IMR-90 (cell line): ENCODE measurements at regions not wholly inside any gene's neighbourhood (a gene's known extent, or its start where the extent isn't known, plus 50 kb on each side); places are given as distances from the start of the nearest gene placed in this dataset.

Source experiments
- ATAC-seq: fragments of 200-7000 bp; cut with Tn5 transposase; 2 replicates; pipeline ENCODE4 v1.9.1; 2020; ENCODE audit warnings: low read depth, mild to moderate bottlenecking, moderate library complexity
- BruUV-seq: library from RNA; stranded (reverse); fragments of 400-500 nt; replicated peaks from 2 replicates; lab custom pipeline; 2021; lab: Mats Ljungman, UMichigan
- CTCF ChIA-PET: fragments of 300-600 bp; formaldehyde crosslinking; extraction: SDS; loops from one replicate; lab custom pipeline; 2021; ENCODE audit warnings: antibody characterized with exemption; lab: Yijun Ruan, JAX
- POLR2A ChIA-PET: fragments of 300-600 bp; sonication (Branson Sonifier 250); formaldehyde crosslinking; loops from one replicate; lab custom pipeline; 2022; ENCODE audit warnings: antibody characterized with exemption; ENCODE audit not compliant: unreplicated experiment; lab: Charles Lee
- DNase-seq: peaks from one replicate; pipeline ENCODE4 v3.0.0; 2013
- H2AFZ ChIP-seq: replicated peaks from 2 replicates; pipeline ENCODE3; 2013; ENCODE audit warnings: low read length, mild to moderate bottlenecking; ENCODE audit not compliant: poor library complexity
- H2AK5ac ChIP-seq: 2 replicates; pipeline ENCODE4 v1.6.1; 2013; ENCODE audit warnings: low read depth, low read length, inconsistent platforms
- H2AK9ac ChIP-seq: replicated peaks from 2 replicates; pipeline ENCODE3; 2013; ENCODE audit warnings: mild to moderate bottlenecking, low read depth, low read length, moderate library complexity; ENCODE audit not compliant: poor library complexity
- H2BK120ac ChIP-seq: 2 replicates; pipeline ENCODE4 v1.6.1; 2013; ENCODE audit warnings: low read depth, low read length, inconsistent platforms
- H2BK15ac ChIP-seq: 3 replicates; pipeline ENCODE4 v1.6.1; 2013; ENCODE audit warnings: low read depth, low read length, inconsistent platforms
- H2BK20ac ChIP-seq: 2 replicates; pipeline ENCODE4 v1.6.1; 2013; ENCODE audit warnings: low read depth, mild to moderate bottlenecking, inconsistent platforms, low read length, moderate library complexity
- H2BK5ac ChIP-seq: 2 replicates; pipeline ENCODE4 v1.6.1; 2013; ENCODE audit warnings: mild to moderate bottlenecking, low read depth, low read length, inconsistent platforms; ENCODE audit not compliant: poor library complexity, severe bottlenecking
- H3K14ac ChIP-seq: replicated peaks from 2 replicates; pipeline ENCODE4 v1.6.1; 2013; ENCODE audit warnings: low read depth, low read length, inconsistent platforms
- H3K18ac ChIP-seq: 2 replicates; pipeline ENCODE4 v1.6.1; 2013; ENCODE audit warnings: low read depth, low read length, control low read depth
- H3K23ac ChIP-seq: 2 replicates; pipeline ENCODE4 v1.6.1; 2013; ENCODE audit warnings: low read depth, low read length, inconsistent platforms
- H3K27ac ChIP-seq: 2 replicates; pipeline ENCODE4 v1.5.1; 2013; ENCODE audit warnings: mild to moderate bottlenecking, control low read depth, low read length; ENCODE audit not compliant: insufficient read depth
- H3K27me3 ChIP-seq: 2 replicates; pipeline ENCODE4 v1.6.1; 2013; ENCODE audit warnings: low read length; ENCODE audit not compliant: control insufficient read depth, insufficient read depth
- H3K36me3 ChIP-seq: 2 replicates; pipeline ENCODE4 v1.6.1; 2013; ENCODE audit warnings: low read length, mixed read lengths; ENCODE audit not compliant: control insufficient read depth, insufficient read depth
- H3K4ac ChIP-seq: 2 replicates; pipeline ENCODE4 v1.6.1; 2013; ENCODE audit warnings: low read depth, low read length, inconsistent platforms
- H3K4me1 ChIP-seq: 2 replicates; pipeline ENCODE4 v1.6.1; 2013; ENCODE audit warnings: low read length, mixed read lengths; ENCODE audit not compliant: control insufficient read depth, insufficient read depth
- H3K4me2 ChIP-seq: 2 replicates; pipeline ENCODE4 v1.6.1; 2013; ENCODE audit warnings: low read depth, mild to moderate bottlenecking, control low read depth, low read length, moderate library complexity
- H3K4me3 ChIP-seq: 2 replicates; pipeline ENCODE4 v1.5.1; 2013; ENCODE audit warnings: low read depth, mild to moderate bottlenecking, control low read depth, low read length, moderate library complexity; ENCODE audit not compliant: insufficient read depth
- H3K56ac ChIP-seq: 2 replicates; pipeline ENCODE4 v1.6.1; 2013; ENCODE audit warnings: low read length, inconsistent platforms; ENCODE audit not compliant: insufficient read depth; ENCODE audit errors: extremely low read depth
- H3K79me1 ChIP-seq, 2 experiments: 2 replicates each; pipeline ENCODE4 v1.6.1; 2013; ENCODE audit warnings: low read length in 2 of 2, inconsistent platforms in 1 of 2, low read depth in 1 of 2
- H3K9ac ChIP-seq: 2 replicates; pipeline ENCODE4 v1.6.1; 2013; ENCODE audit warnings: low read depth, low read length, control low read depth
- H3K9me1 ChIP-seq: 2 replicates; pipeline ENCODE4 v1.6.1; 2013; ENCODE audit warnings: low read length, inconsistent platforms; ENCODE audit not compliant: insufficient read depth
- H3K9me3 ChIP-seq: 2 replicates; pipeline ENCODE4 v1.6.1; 2013; ENCODE audit warnings: low read length; ENCODE audit not compliant: control insufficient read depth, insufficient read depth
- H4K20me1 ChIP-seq: 2 replicates; pipeline ENCODE4 v1.6.1; 2013; ENCODE audit warnings: low read length, inconsistent platforms; ENCODE audit not compliant: insufficient read depth
- H4K5ac ChIP-seq: 2 replicates; pipeline ENCODE4 v1.6.1; 2013; ENCODE audit warnings: mild to moderate bottlenecking, low read depth, low read length, control low read depth
- H4K8ac ChIP-seq, 2 experiments: 2 replicates each; pipeline ENCODE4 v1.6.1; 2013; ENCODE audit warnings: low read depth in 2 of 2, low read length in 2 of 2, control low read depth in 1 of 2, inconsistent platforms in 1 of 2
- H4K91ac ChIP-seq: 2 replicates; pipeline ENCODE4 v1.6.1; 2013; ENCODE audit warnings: low read depth, low read length, inconsistent platforms; ENCODE audit not compliant: insufficient read depth
- BHLHE40 ChIP-seq: fragments of 150-350 bp; IDR thresholded peaks from 2 replicates; pipeline ENCODE4 v1.6.1; 2016; ENCODE audit warnings: mild to moderate bottlenecking, low read depth, low read length
- CHD1 ChIP-seq: IDR thresholded peaks from 2 replicates; pipeline ENCODE4 v1.6.1; 2012; ENCODE audit warnings: low read depth, low read length, improper control_type of control experiment
- CTCF ChIP-seq: conservative IDR thresholded peaks from 2 replicates; pipeline ENCODE4 v1.5.1; 2012; ENCODE audit warnings: mild to moderate bottlenecking, low read depth, low read length, improper control_type of control experiment
- FOS ChIP-seq: fragments of 150-350 bp; IDR thresholded peaks from 2 replicates; pipeline ENCODE4 v1.6.1; 2016; ENCODE audit warnings: low read depth, low read length
- MAFK ChIP-seq: IDR thresholded peaks from 2 replicates; pipeline ENCODE4 v1.6.1; 2012; ENCODE audit warnings: low read depth, low read length, improper control_type of control experiment
- MXI1 ChIP-seq: IDR thresholded peaks from 2 replicates; pipeline ENCODE4 v1.6.1; 2012; ENCODE audit warnings: low read depth, mild to moderate bottlenecking, low read length, moderate library complexity, borderline replicate concordance
- RCOR1 ChIP-seq: IDR thresholded peaks from 2 replicates; pipeline ENCODE4 v1.6.1; 2012; ENCODE audit warnings: mild to moderate bottlenecking, low read length, improper control_type of control experiment; ENCODE audit not compliant: insufficient replicate concordance
- RFX5 ChIP-seq: IDR thresholded peaks from 2 replicates; pipeline ENCODE4 v1.8.0; 2012; ENCODE audit warnings: low read depth, mild to moderate bottlenecking, low read length, moderate library complexity
- SMC3 ChIP-seq: fragments of 150-350 bp; IDR thresholded peaks from 2 replicates; pipeline ENCODE4 v1.6.1; 2016; ENCODE audit warnings: low read depth, mild to moderate bottlenecking, antibody characterized with exemption, low read length, moderate library complexity
- WGBS, 2 experiments: methylation state at CpG; one replicate each; pipeline versions ENCODE4 v1.1.5 to v1.1.7; 2013; ENCODE audit warnings: missing lambda C conversion rate in 2 of 2; ENCODE audit not compliant: insufficient read length in 1 of 2; ENCODE audit errors: extremely low coverage in 2 of 2; 5-methylcytosine and 5-hydroxymethylcytosine counted together
- dilution Hi-C: fragments of 300-500 bp; cut with HindIII; formaldehyde crosslinking; loops from one replicate; pipeline ENCODE4 v1.14.3; 2018; ENCODE audit warnings: low sequenced_read_pairs; ENCODE audit not compliant: unreplicated experiment
- in situ Hi-C: fragments of 300-500 bp; cut with MboI; formaldehyde crosslinking; loops from 3 replicates; pipeline ENCODE4 v1.14.3; 2019; ENCODE audit warnings: low sequenced_read_pairs, inconsistent platforms, mixed read lengths
- intact Hi-C: fragments of 100-400 bp; cut with micrococcal nuclease; formaldehyde crosslinking; loops from 2 replicates; pipeline ENCODE4 v1.10.0; 2022

- H3K14ac ChIP-seq: no peak overlapping the region
- H3K4ac ChIP-seq: no peak overlapping the region
- POLR2A ChIA-PET: no interaction called here
- DNase-seq (no peak), ATAC-seq (no peak)
- 100% methylated on average over 1 of the region's 2 CpGs; no CpG with 5 or more reads in 1 of the 2 experiments for whole genome bisulfite sequencing, 2 experiments
- H2AK5ac ChIP-seq: no peak overlapping the region
- no peak overlapping the region for H3K23ac ChIP-seq
- no peaks in the 10 kb centered on the region for H4K20me1 ChIP-seq
- no peak overlapping the region for H3K4me2 ChIP-seq
- no peak overlapping the region for H3K56ac ChIP-seq
- no peaks in the 10 kb centered on the region for H3K4me1 ChIP-seq
- CTCF ChIA-PET: no interaction called here
- no peaks in the 10 kb centered on the region for H3K79me1 ChIP-seq
- H3K9ac ChIP-seq: no peak overlapping the region
- no peaks in the 10 kb centered on the region for H3K36me3 ChIP-seq
- H2BK120ac ChIP-seq: no peak overlapping the region
- H3K9me1 ChIP-seq: no peaks in the 10 kb centered on the region
- no peaks in the 10 kb centered on the region for H3K27me3 ChIP-seq
- BruUV-seq: no TSS peak
- H2BK15ac ChIP-seq: no peak overlapping the region
- H3K27ac ChIP-seq: no peak overlapping the region
- H4K8ac ChIP-seq: no peak overlapping the region
- H4K5ac ChIP-seq: no peak overlapping the region
- H2AFZ ChIP-seq: no peak overlapping the region
- no peak overlapping the region for H3K4me3 ChIP-seq
- H3K9me3 ChIP-seq: peaks cover 33% of the 10 kb centered on the region
- H3K18ac ChIP-seq: no peak overlapping the region
- intact Hi-C loops: no loop called here
- dilution Hi-C loops: no loop called here
- in situ Hi-C loops: no loop called here
- no peak overlapping the region for H2BK5ac ChIP-seq
- no peak overlapping the region for H2AK9ac ChIP-seq
- H4K91ac ChIP-seq: no peak overlapping the region
- no peak overlapping the region for H2BK20ac ChIP-seq
- no peak for TF ChIP-seq RFX5
- no peak for TF ChIP-seq FOS
- TF ChIP-seq CHD1: no peak
- TF ChIP-seq RCOR1: no peak
- no peak for TF ChIP-seq MAFK
- TF ChIP-seq MXI1: no peak
- TF ChIP-seq BHLHE40: no peak
- no peak for TF ChIP-seq SMC3
- TF ChIP-seq CTCF: no peak
Measured at GRCh38 chr2:529852-530251, 147.4 kb downstream of the TMEM18 start.
